ENCODE measurements at regions not wholly inside any gene's neighbourhood (a gene's known extent, or its start where the extent isn't known, plus 50 kb on each side); places are given as distances from the start of the nearest gene placed in this dataset.
A peak's percentile ranks its signal among the peaks of the same experiment; 100 is the strongest.
"Not testable (repeated sequence)": the region's sequence is repeated elsewhere in the genome, so short reads cannot be mapped to it uniquely, and the experiment has no call there.

GRCh38 chr13:48859272-48860105 is 116.2 kb upstream of the FNDC3A start:
- H3K9me3 Mint-ChIP-seq, result peaks cover 11% of the 10 kb centered on the region
- POLR2A ChIA-PET, result no interaction called here
- peaks cover 14% of the 10 kb centered on the region for H3K4me1 Mint-ChIP-seq
- CTCF ChIA-PET, result no interaction called here
- no peak overlapping the region for H3K4me3 Mint-ChIP-seq
- H3K36me3 Mint-ChIP-seq (ENCODE audit: low read depth), result no peaks in the 10 kb centered on the region
- no peak overlapping the region for H3K27ac Mint-ChIP-seq
- H3K27me3 Mint-ChIP-seq, result no peaks in the 10 kb centered on the region
- no peak for DNase-seq

GRCh38 chr13:48860364-48860763 is 115.3 kb upstream of the FNDC3A start:
- ChIA-PET POLR2A (no interaction called here), CTCF (interaction anchor here (1.6 kb wide), 1 partner anchor 13 kb away, joined by 7 read pairs; no protein-coding TSS in a partner anchor)
- Mint-ChIP-seq H3K4me1 (peaks cover 14% of the 10 kb centered on the region), H3K27me3 (no peaks in the 10 kb centered on the region), H3K36me3 (ENCODE audit: low read depth) (no peaks in the 10 kb centered on the region), H3K4me3 (no peak overlapping the region), H3K27ac (no peak overlapping the region), H3K9me3 (peaks cover 11% of the 10 kb centered on the region)
- no peak for DNase-seq

GRCh38 chr13:48862572-48862971 is 113.1 kb upstream of the FNDC3A start:
- H3K36me3 Mint-ChIP-seq (ENCODE audit: low read depth), result no peaks in the 10 kb centered on the region
- DNase-seq, result no peak
- no peak overlapping the region for H3K4me3 Mint-ChIP-seq
- peaks cover 14% of the 10 kb centered on the region for H3K4me1 Mint-ChIP-seq
- POLR2A ChIA-PET, result no interaction called here
- CTCF ChIA-PET, result no interaction called here
- H3K27ac Mint-ChIP-seq, result no peak overlapping the region
- no peaks in the 10 kb centered on the region for H3K27me3 Mint-ChIP-seq
- H3K9me3 Mint-ChIP-seq, result peaks cover 8% of the 10 kb centered on the region

- ChIA-PET POLR2A (no interaction called here), CTCF (no interaction called here)
- H3K4me3 Mint-ChIP-seq, result no peak overlapping the region
- no peak overlapping the region for H3K27ac Mint-ChIP-seq
- H3K9me3 Mint-ChIP-seq, result peaks cover 2% of the 10 kb centered on the region
- H3K4me1 Mint-ChIP-seq, result peaks cover 4% of the 10 kb centered on the region
- no peaks in the 10 kb centered on the region for H3K36me3 Mint-ChIP-seq (ENCODE audit: low read depth)
- no peaks in the 10 kb centered on the region for H3K27me3 Mint-ChIP-seq
- no peak for DNase-seq
These were observed 111.6 kb upstream of the FNDC3A start for GRCh38 chr13:48864100-48864499.

GRCh38 chr13:48866249-48866648 is 109.5 kb upstream of the FNDC3A start:
- Mint-ChIP-seq H3K27me3 (no peaks in the 10 kb centered on the region), H3K27ac (no peak overlapping the region), H3K4me1 (no peaks in the 10 kb centered on the region), H3K36me3 (ENCODE audit: low read depth) (no peaks in the 10 kb centered on the region), H3K9me3 (peaks cover 2% of the 10 kb centered on the region), H3K4me3 (no peak overlapping the region)
- DNase-seq, result no peak
- ChIA-PET POLR2A (no interaction called here), CTCF (no interaction called here)

- ChIA-PET POLR2A (no interaction called here), CTCF (interaction anchor here (0.9 to 1.5 kb wide), 2 partner anchors 11 to 12 kb away, joined by 4 to 7 read pairs; no protein-coding TSS in a partner anchor)
- Mint-ChIP-seq H3K27me3 (peaks cover 16% of the 10 kb centered on the region), H3K36me3 (ENCODE audit: low read depth) (no peaks in the 10 kb centered on the region), H3K4me1 (no peaks in the 10 kb centered on the region), H3K4me3 (no peak overlapping the region), H3K27ac (no peak overlapping the region), H3K9me3 (no peaks in the 10 kb centered on the region)
- DNase-seq, result no peak
These were observed 102.6 kb upstream of the FNDC3A start for GRCh38 chr13:48873081-48873480.

GRCh38 chr13:48873587-48873986 is 102.1 kb upstream of the FNDC3A start:
- ChIA-PET CTCF (interaction anchor here (0.9 to 1.5 kb wide), 3 partner anchors 10 to 29 kb away, joined by 3 to 7 read pairs (median 4); no protein-coding TSS in a partner anchor), POLR2A (interaction anchor here (0.8 kb wide), 1 partner anchor 11 kb away, joined by 3 read pairs; no protein-coding TSS in a partner anchor)
- Mint-ChIP-seq H3K9me3 (no peaks in the 10 kb centered on the region), H3K4me3 (no peak overlapping the region), H3K27me3 (peaks cover 16% of the 10 kb centered on the region), H3K4me1 (no peaks in the 10 kb centered on the region), H3K36me3 (ENCODE audit: low read depth) (no peaks in the 10 kb centered on the region), H3K27ac (no peak overlapping the region)
- DNase-seq, result no peak

- ChIA-PET CTCF (interaction anchor here (0.9 to 1.5 kb wide), 3 partner anchors 10 to 29 kb away, joined by 3 to 7 read pairs (median 4); no protein-coding TSS in a partner anchor), POLR2A (interaction anchor here (0.8 kb wide), 1 partner anchor 11 kb away, joined by 3 read pairs; no protein-coding TSS in a partner anchor)
- H3K4me3 Mint-ChIP-seq, result no peak overlapping the region
- no peaks in the 10 kb centered on the region for H3K9me3 Mint-ChIP-seq
- peaks cover 2% of the 10 kb centered on the region for H3K4me1 Mint-ChIP-seq
- H3K36me3 Mint-ChIP-seq (ENCODE audit: low read depth), result no peaks in the 10 kb centered on the region
- H3K27ac Mint-ChIP-seq, result no peak overlapping the region
- DNase-seq, result no peak
- peaks cover 16% of the 10 kb centered on the region for H3K27me3 Mint-ChIP-seq
These were observed 101.5 kb upstream of the FNDC3A start for GRCh38 chr13:48874165-48874564.

GRCh38 chr13:48875047-48875446 is 100.7 kb upstream of the FNDC3A start:
- CTCF ChIA-PET, result interaction anchor here (0.6 to 1.5 kb wide), 4 partner anchors 17 to 717 kb away, joined by 3 read pairs; no protein-coding TSS in a partner anchor
- Mint-ChIP-seq H3K36me3 (ENCODE audit: low read depth) (no peaks in the 10 kb centered on the region), H3K4me1 (peaks cover 10% of the 10 kb centered on the region), H3K9me3 (no peaks in the 10 kb centered on the region), H3K27ac (no peak overlapping the region), H3K27me3 (peaks cover 16% of the 10 kb centered on the region), H3K4me3 (no peak overlapping the region)
- POLR2A ChIA-PET, result no interaction called here
- DNase-seq, result no peak

- POLR2A ChIA-PET, result no interaction called here
- DNase-seq, result no peak
- H3K27me3 Mint-ChIP-seq, result peaks cover 16% of the 10 kb centered on the region
These were observed 99.4 kb upstream of the FNDC3A start for GRCh38 chr13:48876289-48876688.

GRCh38 chr13:48879432-48879831 is 96.3 kb upstream of the FNDC3A start:
- ChIA-PET POLR2A (no interaction called here), CTCF (interaction anchor here (0.6 to 0.7 kb wide), 2 partner anchors 205 to 547 kb away, joined by 3 to 4 read pairs; no protein-coding TSS in a partner anchor)
- Mint-ChIP-seq H3K4me1 (peaks cover 36% of the 10 kb centered on the region), H3K4me3 (no peak overlapping the region), H3K27ac (no peak overlapping the region), H3K36me3 (ENCODE audit: low read depth) (no peaks in the 10 kb centered on the region), H3K9me3 (no peaks in the 10 kb centered on the region), H3K27me3 (peaks cover 7% of the 10 kb centered on the region)
- no peak for DNase-seq

More at GRCh38 chr13:48876289-48876688, 99.4 kb upstream of the FNDC3A start:
- Mint-ChIP-seq H3K4me1 (peaks cover 18% of the 10 kb centered on the region), H3K27ac (no peak overlapping the region), H3K36me3 (ENCODE audit: low read depth) (no peaks in the 10 kb centered on the region), H3K4me3 (no peak overlapping the region), H3K9me3 (no peaks in the 10 kb centered on the region)
- CTCF ChIA-PET, result no interaction called here

- Mint-ChIP-seq H3K27me3 (peaks cover 4% of the 10 kb centered on the region), H3K9me3 (no peaks in the 10 kb centered on the region), H3K4me3 (no peak overlapping the region), H3K36me3 (ENCODE audit: low read depth) (no peaks in the 10 kb centered on the region), H3K4me1 (peaks cover 39% of the 10 kb centered on the region), H3K27ac (no peak overlapping the region)
- CTCF ChIA-PET, result interaction anchor here (1.3 kb wide), 1 partner anchor 22 kb away, joined by 3 read pairs; no protein-coding TSS in a partner anchor
- POLR2A ChIA-PET, result no interaction called here
- DNase-seq, result no peak
These were observed 95.9 kb upstream of the FNDC3A start for GRCh38 chr13:48879854-48880253.

- Mint-ChIP-seq H3K27ac (peak overlapping the region; percentile 85), H3K4me1 (peaks cover 50% of the 10 kb centered on the region)
- not testable (repeated sequence) for H3K36me3 Mint-ChIP-seq (ENCODE audit: low read depth); H3K27me3 Mint-ChIP-seq; DNase-seq; H3K4me3 Mint-ChIP-seq; H3K9me3 Mint-ChIP-seq
- CTCF ChIA-PET, result interaction anchor here (0.6 to 2.7 kb wide), 4 partner anchors 10 to 468 kb away, joined by 3 to 15 read pairs (median 6); no protein-coding TSS in a partner anchor
- POLR2A ChIA-PET, result interaction anchor here (0.6 to 0.8 kb wide), 4 partner anchors 42 to 115 kb away, joined by 3 to 9 read pairs (median 4); no protein-coding TSS in a partner anchor
These were observed 91.9 kb upstream of the FNDC3A start for GRCh38 chr13:48883786-48884185.

Measured in activated CD4-positive, alpha-beta T cell treated with anti-CD3 and anti-CD28 coated beads, Interleukin-2, amount 10 ng/mL, durations not matched to agents 7 days and 5 days (primary cell).